ENCODE measurements at regions not wholly inside any gene's neighbourhood (a gene's known extent, or its start where the extent isn't known, plus 50 kb on each side); places are given as distances from the start of the nearest gene placed in this dataset.
"Not testable (repeated sequence)": the region's sequence is repeated elsewhere in the genome, so short reads cannot be mapped to it uniquely, and the experiment has no call there.

DNA sequence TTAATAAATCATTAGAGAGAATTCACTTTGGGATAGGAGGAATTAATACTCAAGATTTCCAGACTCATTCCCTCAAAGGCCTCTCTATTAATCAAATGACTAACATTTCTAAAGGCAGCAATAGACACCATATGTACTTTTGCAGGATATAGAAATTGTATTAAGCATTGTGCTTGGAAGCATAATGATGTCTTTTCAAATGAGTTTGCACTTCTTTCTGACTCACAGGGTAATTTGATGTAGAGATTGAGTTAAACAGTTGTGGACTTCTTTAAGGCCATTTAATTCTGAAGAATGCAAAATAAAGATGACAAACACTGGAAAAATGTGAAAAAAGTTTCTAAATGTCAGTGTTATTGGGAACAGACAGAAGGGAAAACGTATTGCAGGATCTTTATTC lies 63.4 kb upstream of the CSRP2 start:
- Histone ChIP-seq H3K9me3 (ENCODE audit: low read depth, low read length) (no peaks in the 10 kb centered on the region), H3K36me3 (ENCODE audit: insufficient read depth, low read length) (no peaks in the 10 kb centered on the region), H3K4me1 (ENCODE audit: insufficient read depth, low read length) (peaks cover 12% of the 10 kb centered on the region), H4K20me1 (ENCODE audit: insufficient read depth, low read length) (no peaks in the 10 kb centered on the region), H3K27ac (ENCODE audit: low read depth, low read length) (no peak overlapping the region), H3K4me2 (ENCODE audit: insufficient read depth, low read length) (no peak overlapping the region), H2AFZ (ENCODE audit: low read length) (no peak overlapping the region), H3K79me2 (ENCODE audit: insufficient read depth, low read length) (no peaks in the 10 kb centered on the region), H3K4me3 (ENCODE audit: insufficient read depth, low read length) (no peak overlapping the region), H3K27me3 (ENCODE audit: insufficient read depth, low read length) (no peaks in the 10 kb centered on the region)
- TF ChIP-seq CTCF (IDR thresholded peaks at IDR 0.05; ENCODE audit: extremely low read depth, low read depth, low read length) = no peak
- no peak for DNase-seq (ENCODE audit: insufficient read length, low spot score, missing footprints)

DNA sequence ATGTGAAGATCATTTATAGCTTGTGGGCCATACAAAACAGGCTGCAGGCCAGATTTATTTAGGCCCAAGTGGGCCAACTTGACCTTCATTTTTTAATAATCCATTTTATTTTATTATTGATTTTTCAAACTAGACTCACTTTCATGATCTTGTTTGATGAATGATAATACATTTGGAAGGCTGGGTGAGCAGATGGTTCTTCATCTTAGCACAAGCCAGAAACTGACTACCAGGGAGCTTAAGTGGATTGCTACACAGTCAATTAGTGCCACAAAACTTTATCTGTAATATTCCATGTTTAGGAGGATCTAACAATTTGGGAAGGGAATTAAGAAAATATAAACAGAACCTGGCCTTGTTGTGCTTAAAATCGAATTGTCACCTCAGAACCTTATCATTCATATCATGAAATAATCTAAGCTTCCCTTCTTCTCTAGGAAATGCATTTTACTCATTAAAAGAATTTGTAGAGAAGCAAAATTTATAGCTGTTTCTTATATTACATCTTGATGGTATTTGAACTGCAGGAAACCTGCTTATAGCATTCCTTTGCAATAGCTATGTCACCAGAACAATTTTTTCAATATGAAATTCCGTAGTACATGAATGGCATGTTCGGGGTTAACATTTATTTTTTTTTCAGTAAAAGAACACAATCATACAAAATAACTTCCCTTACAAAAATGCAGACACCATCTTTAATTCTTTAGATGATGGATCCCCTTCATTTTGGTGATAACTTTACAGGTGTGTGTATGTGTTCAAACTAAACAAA lies 62.0 kb upstream of the CSRP2 start:
- H3K9me3 ChIP-seq (ENCODE audit: low read depth, low read length) = no peaks in the 10 kb centered on the region

DNA sequence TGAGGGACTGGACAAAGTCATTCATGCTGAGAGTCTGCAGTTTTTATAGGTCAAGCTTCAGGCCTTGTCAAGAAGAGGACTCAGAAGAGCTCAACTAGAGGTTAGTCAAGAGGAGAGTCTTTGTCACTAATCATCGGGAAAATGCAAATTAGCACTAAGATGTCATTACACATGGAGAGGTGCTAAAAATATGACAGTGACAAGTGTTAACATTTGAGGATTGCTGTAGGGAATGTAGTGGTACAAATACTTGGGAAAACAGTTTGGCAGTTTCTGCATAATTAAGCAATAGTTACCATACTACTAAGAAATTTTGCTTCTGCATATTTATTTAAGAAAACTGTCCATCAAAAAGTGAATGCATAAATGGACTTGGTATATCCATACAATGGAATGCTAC lies 60.9 kb upstream of the CSRP2 start:
- H3K4me2 ChIP-seq (ENCODE audit: insufficient read depth, low read length) = no peak overlapping the region
- no peak for DNase-seq (ENCODE audit: insufficient read length, low spot score, missing footprints)
- H3K27me3 ChIP-seq (ENCODE audit: insufficient read depth, low read length) = no peaks in the 10 kb centered on the region
- H2AFZ ChIP-seq (ENCODE audit: low read length) = no peak overlapping the region
- no peaks in the 10 kb centered on the region for H3K36me3 ChIP-seq (ENCODE audit: insufficient read depth, low read length)
- no peak for TF ChIP-seq CTCF (IDR thresholded peaks at IDR 0.05; ENCODE audit: extremely low read depth, low read depth, low read length)
- no peak overlapping the region for H3K4me3 ChIP-seq (ENCODE audit: insufficient read depth, low read length)
- no peak overlapping the region for H3K27ac ChIP-seq (ENCODE audit: low read depth, low read length)
- H4K20me1 ChIP-seq (ENCODE audit: insufficient read depth, low read length) = no peaks in the 10 kb centered on the region
- peaks cover 8% of the 10 kb centered on the region for H3K4me1 ChIP-seq (ENCODE audit: insufficient read depth, low read length)
- no peaks in the 10 kb centered on the region for H3K79me2 ChIP-seq (ENCODE audit: insufficient read depth, low read length)
- H3K9me3 ChIP-seq (ENCODE audit: low read depth, low read length) = no peaks in the 10 kb centered on the region

More for the DNA sequence above, 62.0 kb upstream of the CSRP2 start:
- Histone ChIP-seq H3K4me1 (ENCODE audit: insufficient read depth, low read length) (peaks cover 10% of the 10 kb centered on the region), H3K27me3 (ENCODE audit: insufficient read depth, low read length) (no peaks in the 10 kb centered on the region), H2AFZ (ENCODE audit: low read length) (no peak overlapping the region), H3K27ac (ENCODE audit: low read depth, low read length) (no peak overlapping the region), H3K79me2 (ENCODE audit: insufficient read depth, low read length) (no peaks in the 10 kb centered on the region), H3K4me3 (ENCODE audit: insufficient read depth, low read length) (no peak overlapping the region), H3K4me2 (ENCODE audit: insufficient read depth, low read length) (no peak overlapping the region), H4K20me1 (ENCODE audit: insufficient read depth, low read length) (no peaks in the 10 kb centered on the region), H3K36me3 (ENCODE audit: insufficient read depth, low read length) (no peaks in the 10 kb centered on the region)
- DNase-seq (ENCODE audit: insufficient read length, low spot score, missing footprints) = no peak
- TF ChIP-seq CTCF (IDR thresholded peaks at IDR 0.05; ENCODE audit: extremely low read depth, low read depth, low read length) = no peak

- Histone ChIP-seq H3K27me3 (ENCODE audit: insufficient read depth, low read length) (peaks cover 5% of the 10 kb centered on the region), H3K27ac (ENCODE audit: low read depth, low read length) (no peak overlapping the region), H2AFZ (ENCODE audit: low read length) (no peak overlapping the region), H3K4me2 (ENCODE audit: insufficient read depth, low read length) (no peak overlapping the region), H3K4me3 (ENCODE audit: insufficient read depth, low read length) (no peak overlapping the region), H3K9me3 (ENCODE audit: low read depth, low read length) (no peaks in the 10 kb centered on the region), H3K79me2 (ENCODE audit: insufficient read depth, low read length) (no peaks in the 10 kb centered on the region), H4K20me1 (ENCODE audit: insufficient read depth, low read length) (no peaks in the 10 kb centered on the region), H3K36me3 (ENCODE audit: insufficient read depth, low read length) (no peaks in the 10 kb centered on the region), H3K4me1 (ENCODE audit: insufficient read depth, low read length) (no peaks in the 10 kb centered on the region)
- DNase-seq (ENCODE audit: insufficient read length, low spot score, missing footprints) = no peak
- TF ChIP-seq CTCF (IDR thresholded peaks at IDR 0.05; ENCODE audit: extremely low read depth, low read depth, low read length) = no peak
Measured at GRCh38 chr12:76936275-76937193, 57.7 kb upstream of the CSRP2 start.

DNA sequence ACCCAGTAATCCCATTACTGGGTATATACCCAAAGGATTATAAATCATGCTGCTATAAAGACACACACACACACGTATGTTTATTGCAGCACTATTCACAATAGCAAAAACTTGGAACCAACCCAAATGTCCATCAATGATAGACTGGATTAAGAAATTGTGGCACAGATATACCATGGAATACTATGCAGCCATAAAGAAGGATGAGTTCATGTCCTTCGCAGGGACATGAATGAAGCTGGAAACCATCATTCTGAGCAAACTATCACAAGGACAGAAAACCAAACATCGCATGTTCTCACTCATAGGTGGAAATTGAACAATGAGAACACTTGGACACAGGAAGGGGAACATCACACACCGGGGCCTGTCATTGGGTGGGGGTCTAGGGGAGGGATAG lies 54.6 kb upstream of the CSRP2 start:
- not testable (repeated sequence) for H3K4me2 ChIP-seq (ENCODE audit: insufficient read depth, low read length); H3K4me1 ChIP-seq (ENCODE audit: insufficient read depth, low read length); H2AFZ ChIP-seq (ENCODE audit: low read length); H3K27ac ChIP-seq (ENCODE audit: low read depth, low read length); H4K20me1 ChIP-seq (ENCODE audit: insufficient read depth, low read length); H3K79me2 ChIP-seq (ENCODE audit: insufficient read depth, low read length); H3K4me3 ChIP-seq (ENCODE audit: insufficient read depth, low read length); H3K9me3 ChIP-seq (ENCODE audit: low read depth, low read length); H3K36me3 ChIP-seq (ENCODE audit: insufficient read depth, low read length); DNase-seq (ENCODE audit: insufficient read length, low spot score, missing footprints)
- H3K27me3 ChIP-seq (ENCODE audit: insufficient read depth, low read length) = peaks cover 14% of the 10 kb centered on the region

Data from osteoblast (primary cell).